ENCODE measurements at regions not wholly inside any gene's neighbourhood (a gene's known extent, or its start where the extent isn't known, plus 50 kb on each side); places are given as distances from the start of the nearest gene placed in this dataset.
"Not testable (repeated sequence)": the region's sequence is repeated elsewhere in the genome, so short reads cannot be mapped to it uniquely, and the experiment has no call there.

DNA sequence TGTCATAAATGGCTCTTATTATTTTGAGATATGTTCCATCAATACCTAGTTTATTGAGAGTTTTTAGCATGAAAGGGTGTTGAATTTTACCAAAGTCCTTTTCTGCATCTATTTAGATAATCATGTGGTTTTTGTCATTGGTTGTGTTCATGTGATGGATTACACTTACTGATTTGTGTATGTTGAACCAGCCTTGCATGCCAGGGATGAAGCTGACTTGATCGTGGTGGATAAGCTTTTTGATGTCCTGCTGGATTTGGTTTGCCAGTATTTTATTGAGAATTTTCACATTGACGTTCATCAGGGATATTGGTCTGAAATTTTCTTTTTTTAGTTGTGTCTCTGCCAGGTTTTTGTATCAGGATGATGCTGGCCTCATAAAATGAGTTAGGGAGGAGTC, 58.5 kb upstream of the CDK6 start:
- H3K27me3 Mint-ChIP-seq; DNase-seq; intact Hi-C loops (cut with micrococcal nuclease); CTCF ChIA-PET; H3K4me1 Mint-ChIP-seq (ENCODE audit: low read depth); H3K27ac Mint-ChIP-seq; H3K4me3 Mint-ChIP-seq; POLR2A ChIA-PET: not testable (repeated sequence)
- H3K36me3 Mint-ChIP-seq: peaks cover 17% of the 10 kb centered on the region
- H3K9me3 Mint-ChIP-seq: peaks cover 38% of the 10 kb centered on the region

- Mint-ChIP-seq H3K36me3 (peaks cover 3% of the 10 kb centered on the region), H3K4me1 (ENCODE audit: low read depth) (peaks cover 1% of the 10 kb centered on the region), H3K27me3 (peaks cover 6% of the 10 kb centered on the region), H3K4me3 (no peak overlapping the region), H3K27ac (no peak overlapping the region), H3K9me3 (peaks cover 20% of the 10 kb centered on the region)
- ChIA-PET POLR2A (no interaction called here), CTCF (no interaction called here)
- no peak for DNase-seq
- intact Hi-C loops (cut with micrococcal nuclease): no loop called here
These were observed 52.7 kb upstream of the CDK6 start for GRCh38 chr7:92889081-92889480.
